ENCODE measurements at regions not wholly inside any gene's neighbourhood (a gene's known extent, or its start where the extent isn't known, plus 50 kb on each side); places are given as distances from the start of the nearest gene placed in this dataset.
"Not testable (repeated sequence)": the region's sequence is repeated elsewhere in the genome, so short reads cannot be mapped to it uniquely, and the experiment has no call there.

- not testable (repeated sequence) for H3K9me3 ChIP-seq (ENCODE audit: insufficient read depth, low read depth, low read length); H3F3A ChIP-seq (ENCODE audit: low read depth); H3K9ac ChIP-seq (ENCODE audit: low read depth, low read length, poor library complexity, severe bottlenecking); H3K79me2 ChIP-seq (ENCODE audit: insufficient read depth, low read length); H3K4me1 ChIP-seq (ENCODE audit: insufficient read depth, low read length, poor library complexity, severe bottlenecking); H2AFZ ChIP-seq (ENCODE audit: low read length); H3K36me3 ChIP-seq (ENCODE audit: insufficient read depth, low read length); H3K27me3 ChIP-seq (ENCODE audit: insufficient read depth, low read length, poor library complexity, severe bottlenecking); H3K9me2 ChIP-seq (replicated peaks; ENCODE audit: low read depth, low read length); H3K4me3 ChIP-seq (ENCODE audit: low read length, poor library complexity, severe bottlenecking); H3K4me2 ChIP-seq (ENCODE audit: low read depth, low read length, poor library complexity, severe bottlenecking); H4K20me1 ChIP-seq (ENCODE audit: insufficient read depth, low read length, poor library complexity, severe bottlenecking)
These were observed 108.4 kb upstream of the SAMD11 start for GRCh38 chr1:815147-815922.

GRCh38 chr1:817071-817599 lies 106.6 kb upstream of the SAMD11 start:
- not testable (repeated sequence) for H4K20me1 ChIP-seq (ENCODE audit: insufficient read depth, low read length, poor library complexity, severe bottlenecking); H3K4me3 ChIP-seq (ENCODE audit: low read length, poor library complexity, severe bottlenecking); H3K9me3 ChIP-seq (ENCODE audit: insufficient read depth, low read depth, low read length); H3K4me1 ChIP-seq (ENCODE audit: insufficient read depth, low read length, poor library complexity, severe bottlenecking); H3F3A ChIP-seq (ENCODE audit: low read depth); H2AFZ ChIP-seq (ENCODE audit: low read length); H3K9ac ChIP-seq (ENCODE audit: low read depth, low read length, poor library complexity, severe bottlenecking); H3K27me3 ChIP-seq (ENCODE audit: insufficient read depth, low read length, poor library complexity, severe bottlenecking); H3K9me2 ChIP-seq (replicated peaks; ENCODE audit: low read depth, low read length); H3K36me3 ChIP-seq (ENCODE audit: insufficient read depth, low read length); H3K4me2 ChIP-seq (ENCODE audit: low read depth, low read length, poor library complexity, severe bottlenecking)
- H3K79me2 ChIP-seq (ENCODE audit: insufficient read depth, low read length), result peaks cover 14% of the 10 kb centered on the region; the same call in 1 of the 2 replicates

GRCh38 chr1:817658-818617 lies 105.8 kb upstream of the SAMD11 start:
- not testable (repeated sequence) for H2AFZ ChIP-seq (ENCODE audit: low read length); H3K9ac ChIP-seq (ENCODE audit: low read depth, low read length, poor library complexity, severe bottlenecking); H3K9me3 ChIP-seq (ENCODE audit: insufficient read depth, low read depth, low read length); H3K9me2 ChIP-seq (replicated peaks; ENCODE audit: low read depth, low read length); H3K27me3 ChIP-seq (ENCODE audit: insufficient read depth, low read length, poor library complexity, severe bottlenecking); H3F3A ChIP-seq (ENCODE audit: low read depth); H3K4me3 ChIP-seq (ENCODE audit: low read length, poor library complexity, severe bottlenecking); H3K4me1 ChIP-seq (ENCODE audit: insufficient read depth, low read length, poor library complexity, severe bottlenecking); H3K36me3 ChIP-seq (ENCODE audit: insufficient read depth, low read length); H4K20me1 ChIP-seq (ENCODE audit: insufficient read depth, low read length, poor library complexity, severe bottlenecking); H3K4me2 ChIP-seq (ENCODE audit: low read depth, low read length, poor library complexity, severe bottlenecking)
- H3K79me2 ChIP-seq (ENCODE audit: insufficient read depth, low read length), result peaks cover 22% of the 10 kb centered on the region; the same call in 1 of the 2 replicates

DNA sequence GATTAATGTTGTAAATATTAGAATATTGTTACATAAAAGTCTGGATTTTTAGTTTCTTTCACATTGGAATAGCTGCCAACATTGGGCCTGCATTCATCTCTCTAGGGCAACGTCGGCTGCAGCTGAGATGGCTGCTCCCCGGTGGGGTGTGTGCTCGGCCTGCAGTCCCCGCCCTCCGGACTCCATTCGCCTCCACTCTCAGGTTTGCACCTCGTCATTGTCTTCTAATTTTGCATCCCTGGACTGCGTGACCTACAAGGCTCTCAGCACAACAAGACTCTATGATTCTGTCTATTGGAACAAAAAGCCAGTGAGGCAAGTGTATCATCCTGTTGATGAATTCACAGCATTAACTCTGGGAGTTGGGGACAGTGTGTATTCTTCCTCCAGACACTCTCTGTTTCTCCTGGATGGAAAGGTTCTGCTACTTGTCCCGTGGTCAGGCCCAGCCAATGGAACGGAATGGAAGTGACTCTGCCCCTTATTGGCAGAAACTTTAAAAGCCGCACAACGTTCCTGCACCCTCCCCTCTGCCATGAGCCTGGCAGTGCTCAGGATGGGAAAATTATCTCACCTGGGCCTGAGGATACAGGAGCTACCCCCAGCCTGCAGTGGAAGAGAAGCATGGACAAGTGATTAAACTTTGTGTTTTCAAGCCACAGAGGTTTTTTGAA lies 105.0 kb upstream of the SAMD11 start:
- H3K27me3 ChIP-seq (ENCODE audit: insufficient read depth, low read length, poor library complexity, severe bottlenecking), result no peaks in the 10 kb centered on the region
- no peak for TF ChIP-seq CTCF (conservative IDR thresholded peaks at IDR 0.05; ENCODE audit: low read length)
- no peaks in the 10 kb centered on the region for H3F3A ChIP-seq (ENCODE audit: low read depth)

More for the DNA sequence above, 105.0 kb upstream of the SAMD11 start:
- H3K4me1 ChIP-seq (ENCODE audit: insufficient read depth, low read length, poor library complexity, severe bottlenecking), result peaks cover 4% of the 10 kb centered on the region
- H3K9ac ChIP-seq (ENCODE audit: low read depth, low read length, poor library complexity, severe bottlenecking), result no peak overlapping the region
- peaks cover 29% of the 10 kb centered on the region; the same call in 1 of the 2 replicates for H3K79me2 ChIP-seq (ENCODE audit: insufficient read depth, low read length)
- no peaks in the 10 kb centered on the region for H3K9me2 ChIP-seq (replicated peaks; ENCODE audit: low read depth, low read length)
- no peak overlapping the region for H2AFZ ChIP-seq (ENCODE audit: low read length)
- no peaks in the 10 kb centered on the region for H3K36me3 ChIP-seq (ENCODE audit: insufficient read depth, low read length)
- no peaks in the 10 kb centered on the region for H3K9me3 ChIP-seq (ENCODE audit: insufficient read depth, low read depth, low read length)
- H4K20me1 ChIP-seq (ENCODE audit: insufficient read depth, low read length, poor library complexity, severe bottlenecking), result no peaks in the 10 kb centered on the region
- H3K4me3 ChIP-seq (ENCODE audit: low read length, poor library complexity, severe bottlenecking), result no peak overlapping the region
- no peak overlapping the region for H3K4me2 ChIP-seq (ENCODE audit: low read depth, low read length, poor library complexity, severe bottlenecking)

Measured in Loucy (cell line).